ENCODE measurements at regions not wholly inside any gene's neighbourhood (a gene's known extent, or its start where the extent isn't known, plus 50 kb on each side); places are given as distances from the start of the nearest gene placed in this dataset.

GRCh38 chr20:20888266-20888656 lies 175.8 kb upstream of the RALGAPA2 start:
- no peak for DNase-seq (ENCODE audit: extremely low read depth in 1 of 2, low read depth in 1 of 2)

- DNase-seq (ENCODE audit: extremely low read depth in 1 of 2, low read depth in 1 of 2), result no peak
Observed at GRCh38 chr20:20887593-20888265, 175.3 kb upstream of the RALGAPA2 start.

- no peak for DNase-seq (ENCODE audit: extremely low read depth in 1 of 2, low read depth in 1 of 2)
Observed at GRCh38 chr20:20881808-20882207, 169.4 kb upstream of the RALGAPA2 start.

- no peak for DNase-seq (ENCODE audit: extremely low read depth in 1 of 2, low read depth in 1 of 2)
Observed at GRCh38 chr20:20877079-20877478, 164.6 kb upstream of the RALGAPA2 start.

GRCh38 chr20:20875716-20876115 lies 163.3 kb upstream of the RALGAPA2 start:
- no peak for DNase-seq (ENCODE audit: extremely low read depth in 1 of 2, low read depth in 1 of 2)

- DNase-seq (ENCODE audit: extremely low read depth in 1 of 2, low read depth in 1 of 2), result no peak
Observed at GRCh38 chr20:20872428-20872827, 160.0 kb upstream of the RALGAPA2 start.

GRCh38 chr20:20869161-20869775 lies 156.8 kb upstream of the RALGAPA2 start:
- DNase-seq (ENCODE audit: extremely low read depth in 1 of 2, low read depth in 1 of 2), result no peak

GRCh38 chr20:20864351-20865096 lies 152.1 kb upstream of the RALGAPA2 start:
- DNase-seq (ENCODE audit: extremely low read depth in 1 of 2, low read depth in 1 of 2), result no peak

GRCh38 chr20:20860078-20860806 lies 147.8 kb upstream of the RALGAPA2 start:
- DNase-seq (ENCODE audit: extremely low read depth in 1 of 2, low read depth in 1 of 2), result peak; percentile 42 to 78

GRCh38 chr20:20859510-20859909 lies 147.1 kb upstream of the RALGAPA2 start:
- DNase-seq (ENCODE audit: extremely low read depth in 1 of 2, low read depth in 1 of 2), result no peak

GRCh38 chr20:20856956-20857355 lies 144.5 kb upstream of the RALGAPA2 start:
- DNase-seq (ENCODE audit: extremely low read depth in 1 of 2, low read depth in 1 of 2), result no peak

GRCh38 chr20:20856306-20856705 lies 143.9 kb upstream of the RALGAPA2 start:
- no peak for DNase-seq (ENCODE audit: extremely low read depth in 1 of 2, low read depth in 1 of 2)

GRCh38 chr20:20851385-20851784 lies 138.9 kb upstream of the RALGAPA2 start:
- no peak for DNase-seq (ENCODE audit: extremely low read depth in 1 of 2, low read depth in 1 of 2)

- no peak for DNase-seq (ENCODE audit: extremely low read depth in 1 of 2, low read depth in 1 of 2)
Observed at GRCh38 chr20:20850407-20850806, 138.0 kb upstream of the RALGAPA2 start.

- no peak for DNase-seq (ENCODE audit: extremely low read depth in 1 of 2, low read depth in 1 of 2)
Observed at GRCh38 chr20:20849161-20849560, 136.7 kb upstream of the RALGAPA2 start.

- no peak for DNase-seq (ENCODE audit: extremely low read depth in 1 of 2, low read depth in 1 of 2)
Observed at GRCh38 chr20:20847814-20848213, 135.4 kb upstream of the RALGAPA2 start.

GRCh38 chr20:20843982-20844381 lies 131.5 kb upstream of the RALGAPA2 start:
- DNase-seq (ENCODE audit: extremely low read depth in 1 of 2, low read depth in 1 of 2), result no peak

GRCh38 chr20:20839771-20840170 lies 127.3 kb upstream of the RALGAPA2 start:
- no peak for DNase-seq (ENCODE audit: extremely low read depth in 1 of 2, low read depth in 1 of 2)

GRCh38 chr20:20837574-20838021 lies 125.2 kb upstream of the RALGAPA2 start:
- DNase-seq (ENCODE audit: extremely low read depth in 1 of 2, low read depth in 1 of 2), result no peak

- no peak for DNase-seq (ENCODE audit: extremely low read depth in 1 of 2, low read depth in 1 of 2)
Observed at GRCh38 chr20:20836836-20837235, 124.4 kb upstream of the RALGAPA2 start.

- DNase-seq (ENCODE audit: extremely low read depth in 1 of 2, low read depth in 1 of 2), result no peak
Observed at GRCh38 chr20:20835897-20836296, 123.5 kb upstream of the RALGAPA2 start.
